ENCODE measurements at regions not wholly inside any gene's neighbourhood (a gene's known extent, or its start where the extent isn't known, plus 50 kb on each side); places are given as distances from the start of the nearest gene placed in this dataset.

GRCh38 chr13:56400774-56401173 lies 739.9 kb upstream of the PRR20A start:
- TF ChIP-seq EZH2 (IDR thresholded peaks at IDR 0.05; ENCODE audit: borderline replicate concordance, insufficient read depth, low read depth, low read length, poor library complexity, severe bottlenecking) (no peak), CTCF (IDR thresholded peaks at IDR 0.05) (no peak)

Measured in B cell (primary cell).